ENCODE measurements at regions not wholly inside any gene's neighbourhood (a gene's known extent, or its start where the extent isn't known, plus 50 kb on each side); places are given as distances from the start of the nearest gene placed in this dataset.

GRCh38 chr5:96015709-96016108, 54.1 kb upstream of the ELL2 start:
- DNase-seq = no peak

- DNase-seq = no peak
These were observed 52.7 kb upstream of the ELL2 start for GRCh38 chr5:96014395-96014794.

GRCh38 chr5:96013254-96013653, 51.6 kb upstream of the ELL2 start:
- no peak for DNase-seq

GRCh38 chr5:96012399-96012798, 50.7 kb upstream of the ELL2 start:
- no peak for DNase-seq
